ENCODE measurements at regions not wholly inside any gene's neighbourhood (a gene's known extent, or its start where the extent isn't known, plus 50 kb on each side); places are given as distances from the start of the nearest gene placed in this dataset.

DNA sequence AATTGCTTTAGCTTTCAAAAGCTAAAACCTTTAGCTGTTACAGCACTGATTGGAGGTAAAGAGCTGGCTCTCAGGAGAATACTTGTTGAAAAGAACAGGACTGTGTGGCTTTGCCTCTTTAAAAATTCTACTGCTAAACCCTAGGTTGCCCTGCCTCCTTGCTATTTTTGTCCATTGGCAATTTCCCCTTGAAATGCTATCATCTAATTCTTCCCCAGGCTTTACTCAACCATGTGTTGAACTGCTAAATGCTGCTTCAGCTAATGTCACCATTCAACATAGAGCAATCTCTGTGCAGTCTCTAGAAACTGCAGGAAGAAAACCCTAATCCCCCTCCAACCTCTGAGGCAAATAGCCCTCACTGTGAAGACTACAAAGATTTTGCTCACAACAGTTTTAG lies 203.7 kb upstream of the ARX start:
- no peak for DNase-seq (ENCODE audit: low read depth)

DNA sequence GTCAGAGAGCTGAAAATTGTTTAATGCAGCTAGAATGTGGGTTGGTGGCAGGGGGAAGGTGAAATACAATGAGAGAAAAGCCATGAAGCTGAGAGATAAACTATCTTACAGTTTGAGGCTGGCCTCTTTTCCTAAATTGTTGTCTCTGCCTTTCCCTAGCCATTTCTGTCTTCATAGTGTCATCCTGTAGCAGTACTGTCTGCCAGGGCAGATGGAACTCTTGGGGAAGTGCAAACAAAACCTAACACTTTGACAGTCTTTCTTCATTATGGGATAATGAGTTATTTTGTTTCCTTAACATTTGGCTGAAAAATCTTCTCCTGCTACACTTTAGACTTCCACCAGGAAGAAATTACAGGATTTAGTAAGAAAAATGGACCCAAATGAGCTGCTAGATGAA lies 197.8 kb upstream of the ARX start:
- DNase-seq (ENCODE audit: low read depth) = no peak

DNA sequence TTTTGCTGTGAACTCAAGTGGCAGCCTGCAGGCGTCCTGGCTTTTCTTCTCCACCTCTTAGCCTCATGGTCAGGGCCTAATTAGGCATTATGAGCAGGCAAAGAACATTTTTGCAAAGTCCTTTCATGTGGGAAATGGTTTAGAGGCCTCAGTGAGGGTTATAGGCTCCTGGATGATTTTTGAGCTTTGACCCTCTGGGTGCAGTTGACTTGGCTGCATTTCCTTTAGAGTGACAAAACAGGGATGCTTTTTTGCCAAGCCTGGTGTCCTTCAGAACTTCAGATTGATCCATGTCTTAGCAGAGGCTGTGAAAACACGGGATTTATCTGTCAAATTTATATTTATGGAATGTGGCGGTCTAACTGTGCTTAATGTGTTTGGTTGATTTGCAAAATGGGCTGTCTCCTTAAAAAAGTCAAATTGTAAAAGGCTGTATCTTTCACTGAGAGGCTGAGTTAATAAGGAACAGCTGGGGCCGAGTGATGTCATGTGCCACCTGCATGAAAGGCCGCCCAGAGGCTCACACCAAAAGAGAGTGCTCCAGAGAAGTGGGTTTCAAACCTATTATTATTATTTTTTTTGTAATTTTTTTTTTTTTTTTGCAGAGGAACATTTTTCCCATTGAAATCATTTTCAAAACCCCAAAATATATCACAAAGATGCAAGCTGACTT lies 192.2 kb upstream of the ARX start:
- no peak for DNase-seq (ENCODE audit: low read depth)

DNA sequence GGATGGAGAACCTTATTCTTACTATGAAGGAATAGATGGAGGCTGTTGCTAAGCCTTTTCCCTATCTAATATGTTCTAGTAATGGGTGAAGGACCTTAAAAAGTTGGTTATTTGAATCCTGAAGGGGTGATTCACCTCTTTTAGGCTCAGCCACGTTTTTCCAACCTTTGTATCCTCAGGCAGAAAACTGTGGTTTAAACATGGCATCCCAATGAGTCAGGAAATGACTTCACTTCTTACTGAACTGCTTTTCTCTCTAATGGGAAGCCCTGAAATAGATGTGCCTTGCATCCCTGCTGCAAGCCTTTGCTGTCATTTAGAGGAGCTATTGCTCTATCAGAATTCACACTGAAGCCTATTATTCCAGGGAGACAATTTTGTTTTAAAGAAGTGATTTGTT lies 191.0 kb upstream of the ARX start:
- DNase-seq (ENCODE audit: low read depth) = no peak

DNA sequence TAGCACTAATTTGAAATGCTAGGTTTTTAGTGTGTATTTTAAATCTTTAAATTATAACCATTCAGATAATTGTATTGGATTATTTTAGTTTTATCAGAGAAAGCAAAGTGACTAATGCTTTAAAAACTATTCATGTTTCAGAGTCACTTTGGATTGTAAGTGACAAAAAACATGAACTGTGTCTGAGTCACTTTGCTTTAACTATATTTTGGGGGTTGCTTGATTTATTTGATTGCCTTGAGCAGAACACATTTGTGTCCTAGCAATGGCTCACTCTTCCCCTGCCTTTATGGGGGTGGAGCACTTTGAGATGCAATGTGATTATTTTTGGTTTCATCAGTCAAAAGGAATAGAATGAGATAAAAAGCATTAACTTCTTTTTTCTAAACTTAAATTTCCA lies 188.4 kb upstream of the ARX start:
- no peak for DNase-seq (ENCODE audit: low read depth)

DNA sequence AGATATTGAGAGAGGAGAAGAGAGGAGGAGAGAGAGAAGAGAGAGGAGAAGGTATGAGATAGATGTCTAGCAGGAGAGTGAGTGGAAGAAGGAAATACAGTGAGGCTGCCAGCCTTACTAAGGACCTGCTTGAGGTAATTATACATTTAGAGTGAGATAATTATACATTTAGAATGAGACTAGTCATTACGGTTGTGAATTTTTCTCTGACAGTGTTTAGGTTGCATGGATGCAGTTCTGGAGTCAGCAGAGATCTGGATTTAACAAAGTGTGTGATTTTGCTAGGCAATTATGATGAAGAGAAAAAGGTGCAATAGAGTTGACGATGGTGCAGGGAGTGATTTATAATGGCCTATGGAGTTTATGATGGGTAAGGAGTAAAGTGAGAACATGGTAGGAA lies 187.1 kb upstream of the ARX start:
- no peak for DNase-seq (ENCODE audit: low read depth)

DNA sequence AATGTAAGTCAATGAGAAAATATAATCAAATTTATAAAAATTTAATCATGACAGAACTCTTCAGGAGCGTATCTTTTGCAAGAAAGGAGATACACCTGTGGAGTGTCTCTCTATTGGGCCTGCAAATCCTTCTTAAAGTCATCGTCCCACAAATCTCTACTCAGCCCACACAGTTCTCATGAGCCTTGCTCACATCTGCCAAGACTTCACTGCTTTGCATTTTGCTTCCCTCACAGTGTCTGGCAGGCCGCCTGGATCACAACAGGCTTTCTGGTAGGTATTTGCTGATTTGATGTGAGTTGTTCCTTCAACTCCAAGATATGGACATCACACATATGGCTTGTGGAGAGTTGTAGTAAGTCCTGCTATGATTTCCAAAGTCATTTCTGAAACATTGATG lies 183.1 kb upstream of the ARX start:
- no peak for DNase-seq (ENCODE audit: low read depth)

DNA sequence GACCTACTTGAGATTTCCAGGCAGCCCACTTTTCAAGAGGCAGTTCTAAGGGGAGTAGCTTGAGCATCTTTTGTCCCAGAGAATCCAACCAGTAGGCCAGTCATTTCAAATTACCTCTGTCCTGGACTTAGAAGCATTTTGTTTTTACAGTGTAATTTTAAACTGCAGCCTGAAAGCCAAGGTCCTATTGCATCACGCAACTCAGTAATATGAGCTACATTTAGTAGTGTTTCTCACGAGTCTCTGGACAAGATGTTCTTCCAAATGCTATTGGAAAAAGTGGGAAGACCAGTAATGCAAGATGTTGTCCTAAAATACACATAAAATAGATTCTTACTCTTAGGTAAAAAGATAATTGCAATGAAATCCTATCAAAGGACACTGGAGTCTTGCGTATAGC lies 182.5 kb upstream of the ARX start:
- no peak for DNase-seq (ENCODE audit: low read depth)

DNA sequence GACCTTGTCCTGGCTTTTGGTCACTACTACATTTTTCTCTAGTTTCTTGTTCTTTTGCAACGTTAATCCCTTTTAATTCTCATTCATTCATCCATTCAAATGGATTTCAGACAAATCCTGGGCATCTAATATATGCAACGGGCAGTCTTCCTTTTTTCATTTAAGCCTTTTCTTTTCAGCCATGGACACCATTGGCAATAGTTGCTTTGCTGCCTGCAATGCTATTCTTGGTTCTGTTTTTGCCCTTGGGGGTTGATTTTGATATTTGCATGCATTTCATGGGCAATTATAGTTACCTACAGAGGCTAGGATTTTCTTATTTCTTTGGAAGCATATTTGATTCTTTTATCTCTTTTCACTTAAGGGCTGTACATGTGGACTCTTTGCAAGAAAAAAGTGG lies 180.5 kb upstream of the ARX start:
- no peak for DNase-seq (ENCODE audit: low read depth)

DNA sequence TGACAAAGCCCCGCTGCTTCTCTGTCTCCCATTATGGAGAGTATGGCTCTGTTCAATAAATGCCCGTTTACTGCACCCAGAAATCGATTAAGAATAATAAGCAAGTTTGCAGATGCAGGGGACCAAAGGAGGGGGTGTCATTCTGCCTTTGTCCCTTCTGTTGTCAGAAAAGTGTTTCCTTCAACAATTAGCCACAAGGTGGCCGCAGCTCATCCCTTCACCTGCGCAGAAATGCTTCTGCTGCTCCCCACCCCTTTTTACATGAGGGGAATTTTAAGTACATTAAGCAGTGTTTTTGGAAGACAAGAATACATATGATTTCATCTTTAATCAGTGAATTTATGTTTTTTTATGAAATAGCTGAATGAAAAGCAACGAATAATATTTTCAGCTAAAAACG lies 175.6 kb upstream of the ARX start:
- no peak for DNase-seq (ENCODE audit: low read depth)

DNA sequence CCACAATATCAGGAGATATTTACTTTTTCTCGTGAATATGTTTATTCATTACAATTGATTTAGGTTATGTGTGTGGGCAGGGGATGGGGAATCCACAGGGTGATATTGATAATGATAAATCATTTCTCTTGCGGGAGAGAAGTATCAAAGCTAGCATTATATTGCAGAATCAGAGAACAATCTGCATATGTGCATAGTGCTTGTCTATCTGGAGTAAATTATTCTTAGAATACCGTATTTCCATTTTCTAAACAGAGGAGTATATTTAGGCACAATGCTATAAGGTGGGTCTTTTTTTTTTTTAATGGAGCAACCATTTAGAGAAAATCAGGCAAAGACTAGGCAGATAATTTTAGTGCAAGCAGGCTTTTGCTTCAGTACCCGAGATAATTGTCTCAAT lies 166.0 kb upstream of the ARX start:
- DNase-seq (ENCODE audit: low read depth) = no peak

DNA sequence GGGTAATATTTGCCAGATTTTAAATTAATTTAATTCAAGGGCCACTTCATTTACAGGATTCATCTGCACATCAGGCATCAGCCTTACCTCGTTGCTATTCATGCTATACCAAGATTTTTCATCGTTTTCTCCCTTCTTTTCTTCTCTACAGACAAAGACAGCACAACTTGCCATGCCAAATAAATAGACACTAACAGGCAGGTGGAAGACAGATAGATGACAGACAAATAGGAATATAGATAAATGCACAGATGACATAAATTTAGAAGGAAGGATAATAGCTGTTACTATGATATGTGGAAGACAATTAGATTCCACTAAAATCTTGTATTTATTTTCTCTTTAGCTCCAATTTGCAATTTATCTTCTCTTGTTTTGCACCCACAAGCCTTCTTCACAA lies 164.5 kb upstream of the ARX start:
- no peak for DNase-seq (ENCODE audit: low read depth)

DNA sequence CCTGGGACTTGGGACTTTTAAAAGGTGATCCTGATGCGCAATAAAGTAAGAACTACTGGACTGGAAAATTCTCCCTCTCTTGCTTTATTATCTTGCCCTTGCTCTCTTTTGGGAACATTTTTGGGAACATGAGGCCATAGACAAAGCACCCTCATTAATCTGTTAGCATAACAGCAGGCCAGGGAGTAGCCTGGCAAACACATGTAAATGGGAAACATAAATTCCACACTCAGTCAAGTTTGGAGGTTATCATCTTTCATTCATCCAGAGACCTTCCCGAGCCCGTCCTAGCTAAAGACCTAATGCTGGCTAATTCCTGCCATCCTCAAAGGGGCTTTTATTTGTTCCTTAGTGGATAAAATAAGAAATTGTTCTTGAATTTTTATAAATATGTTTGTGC lies 162.8 kb upstream of the ARX start:
- no peak for DNase-seq (ENCODE audit: low read depth)

DNA sequence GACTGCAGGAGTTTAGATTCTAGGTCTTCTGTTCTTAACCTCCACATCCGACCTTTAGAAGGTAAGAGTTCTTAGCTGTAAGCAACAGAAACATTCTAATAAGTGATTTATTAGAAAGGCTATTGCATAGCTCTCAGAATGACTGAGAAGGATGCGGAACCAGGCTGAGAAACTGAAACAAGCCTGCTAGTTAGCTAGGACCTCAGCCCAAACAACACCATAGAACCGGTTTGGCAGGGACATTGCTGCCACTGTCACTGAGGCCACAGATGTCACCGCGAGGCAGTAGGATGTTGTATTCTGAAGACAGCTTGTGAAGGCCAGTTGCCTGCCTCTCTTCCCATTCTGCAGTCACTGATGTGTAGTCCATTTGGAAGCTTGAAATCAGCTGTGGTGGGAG lies 160.0 kb upstream of the ARX start:
- DNase-seq (ENCODE audit: low read depth) = no peak

DNA sequence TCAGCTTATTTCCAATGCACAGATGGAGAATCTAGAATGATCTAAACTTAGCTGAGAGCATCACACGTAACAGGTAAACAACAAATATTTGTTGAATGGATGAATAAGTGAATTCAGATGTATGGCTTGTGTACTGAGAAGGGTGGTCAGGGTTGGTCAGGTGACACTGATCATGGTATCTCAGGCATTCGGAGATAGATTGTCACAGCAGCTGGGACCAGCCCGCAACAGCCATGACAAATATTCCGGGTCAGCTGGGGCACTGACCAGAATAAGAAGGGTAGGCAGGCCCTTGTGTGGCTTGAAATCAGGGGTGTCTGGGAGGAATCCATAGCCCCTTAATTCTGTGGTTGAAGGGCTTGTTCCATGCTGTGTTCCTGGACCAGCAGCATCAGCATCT lies 159.4 kb upstream of the ARX start:
- DNase-seq (ENCODE audit: low read depth) = no peak

DNA sequence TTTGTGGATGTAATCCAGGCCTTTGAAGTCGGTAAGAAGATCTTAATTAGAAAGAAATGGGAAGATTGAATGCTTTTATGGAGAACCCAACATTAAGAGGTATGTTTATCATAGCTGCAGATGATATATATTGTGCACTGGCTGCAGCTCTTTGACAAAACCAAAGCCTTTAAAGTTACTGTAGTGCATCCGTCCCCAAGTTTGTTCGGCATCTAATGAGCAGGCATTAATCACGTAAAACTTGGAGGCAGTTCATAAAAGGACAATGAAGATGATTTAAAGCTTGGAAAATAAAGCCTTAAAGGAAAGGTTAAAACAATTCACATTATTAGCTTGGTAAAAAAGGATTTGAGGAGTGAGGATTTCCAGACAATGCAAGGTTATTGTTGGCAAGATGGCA lies 150.8 kb upstream of the ARX start:
- DNase-seq (ENCODE audit: low read depth) = no peak

DNA sequence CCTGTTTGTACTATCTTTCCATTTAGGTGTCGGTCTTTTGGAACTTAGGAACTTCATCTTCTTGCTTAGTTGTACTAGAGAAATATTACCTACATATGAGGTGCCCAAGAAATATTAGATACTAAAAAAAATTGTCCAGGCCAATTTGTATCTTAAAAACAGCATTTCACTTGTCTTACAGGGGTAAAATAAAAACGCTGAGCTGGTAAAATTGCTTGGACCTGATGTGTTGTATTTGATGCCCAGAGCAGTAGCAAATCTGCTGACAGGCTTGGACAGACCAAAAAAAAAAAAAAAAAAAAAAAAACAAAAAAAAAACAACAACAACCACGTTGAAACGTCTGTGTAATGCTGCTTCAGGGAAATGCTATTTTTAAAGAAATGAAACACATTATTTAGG lies 150.4 kb upstream of the ARX start:
- no peak for DNase-seq (ENCODE audit: low read depth)

DNA sequence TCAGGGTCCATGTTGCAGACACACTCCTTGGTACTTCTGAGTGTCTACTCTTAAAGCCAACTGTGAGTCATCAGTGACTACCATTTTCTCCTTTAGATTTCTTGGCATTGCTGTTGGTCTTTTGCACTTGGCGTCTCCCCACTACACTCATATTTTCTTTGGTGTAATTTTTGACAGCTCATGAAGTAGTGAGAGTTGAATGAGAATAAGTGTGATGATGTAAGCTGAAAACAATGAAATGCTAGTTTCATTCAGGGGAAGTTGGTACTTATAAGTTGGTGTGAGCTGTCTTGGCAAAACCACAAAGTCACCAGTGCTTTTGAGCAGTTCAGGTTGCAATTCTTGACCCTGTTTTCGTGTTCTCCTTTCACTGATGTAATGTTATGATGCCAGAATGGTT lies 142.9 kb upstream of the ARX start:
- DNase-seq (ENCODE audit: low read depth) = no peak

DNA sequence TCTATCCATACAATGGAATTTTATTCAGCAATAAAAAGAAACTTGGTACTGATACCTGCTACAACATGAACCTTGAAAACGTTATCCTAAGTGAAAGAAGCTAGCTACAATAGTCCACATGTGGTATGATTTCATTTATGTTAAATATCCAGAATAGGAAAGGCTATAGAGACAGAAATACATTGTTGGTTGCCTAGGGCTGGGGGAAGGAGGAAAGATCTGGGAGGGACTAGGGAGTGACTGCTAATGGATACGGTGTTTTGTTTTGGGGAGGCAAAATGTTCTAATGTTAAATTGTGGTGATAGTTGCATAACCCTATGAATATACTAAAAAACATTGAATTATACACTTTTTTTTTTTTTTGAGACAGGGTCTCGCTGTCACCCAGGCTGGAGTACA lies 141.1 kb upstream of the ARX start:
- no peak for DNase-seq (ENCODE audit: low read depth)

DNA sequence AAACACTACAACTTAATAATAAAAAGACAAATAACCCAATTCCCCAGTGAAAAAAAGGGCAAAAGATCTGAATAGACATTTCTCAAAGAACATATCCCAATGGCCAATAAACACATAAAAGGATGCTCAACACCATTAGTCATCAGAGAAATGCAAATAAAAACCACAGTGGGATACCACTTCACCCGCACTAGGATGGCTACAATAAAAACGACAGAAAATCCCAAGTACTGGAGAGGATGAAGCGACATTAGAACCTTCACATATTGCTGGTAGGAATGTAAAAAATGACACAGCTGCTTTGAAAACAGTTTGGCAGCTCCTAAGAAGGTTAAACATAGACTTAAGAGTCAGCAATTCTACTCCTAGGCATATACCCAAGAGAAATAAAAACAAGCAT lies 140.6 kb upstream of the ARX start:
- no peak for DNase-seq (ENCODE audit: low read depth)

DNA sequence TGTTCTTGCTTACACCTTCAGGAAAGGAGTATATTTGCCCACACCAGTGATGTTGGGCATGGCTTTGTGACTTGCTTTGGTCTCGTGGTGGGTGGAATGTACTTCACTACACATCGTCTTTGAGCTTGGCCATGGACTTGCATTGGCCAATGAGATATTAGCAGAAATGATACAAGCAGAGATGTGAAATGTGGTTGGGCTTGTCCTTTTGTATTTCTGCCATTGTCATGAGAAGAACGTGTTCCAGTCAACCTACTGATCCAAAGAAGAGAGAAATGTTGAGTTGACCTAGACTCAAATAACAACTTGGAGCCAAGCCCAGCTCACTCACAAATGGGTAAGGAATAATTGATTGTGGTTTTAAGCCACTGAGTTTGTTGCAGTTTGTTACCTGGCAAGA lies 138.4 kb upstream of the ARX start:
- no peak for DNase-seq (ENCODE audit: low read depth)

DNA sequence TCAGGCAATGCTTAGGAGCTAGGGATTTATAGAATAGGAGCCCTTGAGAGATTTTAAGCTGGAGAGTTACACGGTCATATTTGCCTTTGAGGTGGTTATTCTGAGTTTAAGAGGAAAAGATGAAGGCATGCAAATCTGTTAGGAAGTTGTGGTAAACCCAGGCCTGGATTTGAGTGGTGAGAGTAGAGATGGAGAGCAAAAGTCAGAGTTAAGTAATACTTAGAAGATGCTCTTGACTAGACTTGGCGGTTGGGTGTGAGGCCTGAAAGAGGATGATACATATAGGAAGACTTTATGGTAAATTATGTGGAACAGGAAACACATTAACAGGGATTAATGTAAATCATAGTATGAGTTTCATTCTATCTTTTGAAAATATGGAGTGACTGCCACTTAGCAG lies 136.0 kb upstream of the ARX start:
- no peak for DNase-seq (ENCODE audit: low read depth)

DNA sequence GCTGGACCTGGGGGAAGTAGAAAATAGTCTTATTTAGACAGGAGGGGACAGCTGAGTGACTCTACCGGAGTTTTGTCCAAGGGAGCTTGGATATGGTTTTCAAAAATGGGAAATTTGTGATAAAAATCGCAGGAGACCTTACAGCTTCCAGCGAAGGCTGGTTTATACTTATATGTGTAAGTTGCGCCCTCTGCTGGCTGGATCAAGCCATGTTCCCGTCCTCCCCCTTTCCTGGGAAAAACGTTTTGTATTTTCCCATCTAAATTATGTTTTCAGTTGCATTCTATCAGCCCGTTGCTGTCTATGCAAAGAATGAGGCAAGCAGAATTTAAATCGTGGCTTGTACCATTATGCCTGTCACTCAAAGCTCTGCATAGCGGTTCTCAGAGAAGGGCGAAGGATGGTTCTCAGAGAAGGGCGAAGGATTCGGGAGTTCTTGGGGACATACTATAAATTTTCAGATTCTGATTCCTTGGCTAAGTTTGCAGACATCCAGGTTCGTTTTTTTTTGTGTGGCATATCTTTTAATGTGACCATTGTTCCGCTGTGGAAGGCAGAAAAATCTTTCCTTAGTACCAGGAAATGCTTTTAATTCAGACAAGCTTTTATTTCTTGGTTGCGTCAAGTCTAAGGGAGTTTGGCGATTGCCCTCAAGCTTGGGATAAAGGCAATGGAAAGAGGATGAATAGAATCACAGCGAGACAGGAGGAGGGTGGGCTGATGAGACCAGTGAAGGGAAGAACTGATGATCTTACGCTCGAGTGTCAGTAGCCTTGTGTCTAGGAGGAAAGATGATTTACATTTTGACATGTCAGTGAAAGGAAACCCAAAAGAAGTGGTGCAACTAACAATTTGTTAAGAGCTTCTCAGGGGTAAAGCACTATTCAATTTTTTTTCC lies 128.5 kb upstream of the ARX start:
- peak; percentile 57 for DNase-seq (ENCODE audit: low read depth)

DNA sequence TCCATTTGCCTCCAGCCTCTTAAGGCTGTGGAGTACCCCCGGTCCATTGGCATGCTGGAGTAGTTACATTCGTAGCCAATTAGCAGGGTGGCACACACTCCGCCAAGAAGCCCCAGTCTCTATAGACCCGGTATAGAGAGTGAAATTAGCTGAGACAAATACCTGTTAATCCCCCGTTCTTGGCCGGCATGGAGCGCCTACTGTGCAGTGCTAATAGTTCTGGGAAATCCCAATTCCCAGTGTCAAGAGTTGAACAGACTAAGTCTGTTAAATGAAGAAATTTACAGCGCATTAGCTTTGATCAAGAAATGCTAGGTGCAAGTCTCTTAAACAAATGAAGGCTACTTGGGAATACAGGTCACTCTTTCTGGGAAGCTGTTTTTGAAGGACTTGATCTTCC lies 127.8 kb upstream of the ARX start:
- no peak for DNase-seq (ENCODE audit: low read depth)
